LoVo (cell line): ENCODE measurements at regions not wholly inside any gene's neighbourhood (a gene's known extent, or its start where the extent isn't known, plus 50 kb on each side); places are given as distances from the start of the nearest gene placed in this dataset.
A peak's percentile ranks its signal among the peaks of the same experiment; 100 is the strongest.

ENCODE experiments used
- DNase-seq: peaks from one replicate; pipeline ENCODE4 v3.0.0-alpha.2; 2016; ENCODE audit warnings: low spot score

DNA sequence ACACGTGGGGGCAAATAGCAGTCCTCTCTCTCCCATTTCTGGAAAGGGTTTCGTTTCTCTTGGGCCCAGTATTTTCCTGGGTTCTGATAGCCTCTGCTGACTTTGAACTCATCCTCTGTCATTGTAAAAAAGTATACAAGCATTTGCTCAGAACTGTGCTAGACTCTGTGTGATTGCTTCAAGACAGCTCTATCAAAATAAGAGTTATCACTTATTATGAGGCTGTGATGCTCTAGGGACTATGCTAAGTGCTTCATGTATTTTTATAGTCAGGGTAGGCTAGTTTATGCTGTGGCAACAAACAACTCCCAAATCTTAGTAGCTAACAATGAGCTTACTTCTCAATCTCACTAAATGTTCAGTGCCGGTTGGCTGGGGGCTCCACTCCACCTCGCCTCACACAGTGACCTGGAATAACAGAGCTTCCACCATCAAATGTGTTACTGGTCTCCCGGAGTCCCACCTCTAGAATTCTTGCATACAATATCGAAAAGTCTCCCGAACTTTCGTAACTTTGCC, 110.8 kb upstream of the CDC42EP3 start:
- DNase-seq: no peak

DNA sequence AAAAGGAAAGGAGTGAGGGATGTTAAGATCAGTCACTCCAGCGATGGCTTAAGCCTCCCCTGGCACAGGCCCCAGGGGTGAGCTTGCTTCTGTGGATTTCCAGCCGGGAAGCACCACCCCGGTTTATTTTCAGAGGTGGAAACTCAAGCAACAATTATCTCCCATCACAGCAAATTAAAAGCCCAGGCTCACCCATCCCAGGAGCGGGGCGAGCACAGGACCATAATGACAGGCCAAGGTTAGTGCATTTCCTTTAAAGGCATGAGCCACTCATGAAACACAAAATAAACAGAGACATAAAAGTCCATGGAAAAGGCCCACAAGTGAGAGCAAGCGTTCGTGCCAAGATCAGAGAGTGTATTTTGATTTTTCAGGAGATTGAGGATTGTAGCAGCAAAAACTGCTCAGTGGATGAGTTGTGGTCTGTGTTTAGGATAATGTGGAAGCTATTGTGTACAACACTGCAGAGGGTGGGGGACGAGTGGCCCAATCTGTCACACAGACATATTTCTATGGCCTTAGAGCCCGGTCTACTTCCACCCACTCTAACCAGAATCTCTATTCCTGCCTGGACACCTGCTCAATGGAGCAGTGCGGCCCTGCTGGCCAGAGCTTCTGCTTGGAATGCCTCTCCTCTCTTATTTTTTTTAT, 111.4 kb upstream of the CDC42EP3 start:
- no peak for DNase-seq

DNA sequence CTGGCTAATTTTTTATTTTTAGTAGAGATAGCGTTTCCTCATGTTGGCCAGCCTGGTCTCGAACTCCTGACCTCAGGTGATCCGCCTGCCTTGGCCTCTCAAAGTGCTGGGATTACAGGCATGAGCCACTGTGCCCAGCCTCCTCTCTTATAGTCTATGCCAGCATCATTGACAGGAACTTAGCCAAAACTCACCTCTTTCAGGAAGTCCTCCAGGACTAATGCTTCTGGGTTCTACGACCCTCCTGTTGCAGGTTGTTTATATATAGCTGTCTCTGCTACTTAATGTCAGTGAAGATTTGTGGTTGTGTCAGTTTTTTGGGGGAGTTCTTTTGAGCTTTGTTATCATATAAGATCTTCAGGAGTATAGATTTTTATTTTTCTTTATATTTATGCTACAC, 112.1 kb upstream of the CDC42EP3 start:
- no peak for DNase-seq

GRCh38 chr2:37784071-37784758, 112.8 kb upstream of the CDC42EP3 start:
- no peak for DNase-seq

DNA sequence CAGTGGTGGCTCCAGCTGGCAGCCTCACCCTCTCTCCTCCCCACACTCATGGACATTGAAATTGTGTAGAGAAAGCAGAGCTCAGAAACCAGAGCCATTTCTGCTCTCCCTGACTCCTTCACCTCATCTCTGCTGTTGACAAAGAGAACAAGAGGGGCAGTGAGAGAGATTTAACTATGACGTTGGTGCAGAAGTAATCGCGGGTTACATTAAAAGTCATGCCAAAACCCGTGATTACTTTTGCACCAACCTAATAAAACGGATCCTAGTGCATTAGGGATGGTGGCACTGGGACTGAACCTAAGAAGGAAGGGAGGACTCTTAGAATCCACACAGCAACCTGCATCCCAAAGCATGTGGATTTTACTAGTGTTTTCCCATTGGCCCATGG, 113.3 kb upstream of the CDC42EP3 start:
- no peak for DNase-seq

DNA sequence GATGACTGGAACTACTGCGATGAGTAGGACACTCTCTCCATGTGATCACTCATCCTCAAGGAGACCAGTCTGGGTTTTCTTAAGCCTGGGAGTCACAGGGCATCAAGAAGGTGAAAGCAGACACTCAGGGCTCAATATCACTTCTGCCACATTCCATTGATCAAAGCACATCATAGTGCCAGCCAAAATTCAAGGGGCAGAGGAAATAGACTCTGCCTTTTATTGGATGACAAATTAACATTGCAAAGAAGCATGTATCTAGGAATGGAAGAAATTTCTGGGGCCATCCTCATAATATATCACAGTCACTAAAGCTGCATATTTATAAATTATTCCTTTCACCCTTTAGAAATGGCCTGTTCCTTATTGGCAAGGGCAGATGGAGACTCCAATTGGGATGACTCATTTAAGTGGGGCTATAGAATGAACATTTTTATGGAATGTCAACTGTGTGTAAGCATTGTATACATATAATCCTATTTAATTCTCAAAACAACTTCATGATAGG, 114.8 kb upstream of the CDC42EP3 start:
- no peak for DNase-seq

- peak; percentile 72 for DNase-seq
These were observed 115.4 kb upstream of the CDC42EP3 start for GRCh38 chr2:37786854-37787253.

DNA sequence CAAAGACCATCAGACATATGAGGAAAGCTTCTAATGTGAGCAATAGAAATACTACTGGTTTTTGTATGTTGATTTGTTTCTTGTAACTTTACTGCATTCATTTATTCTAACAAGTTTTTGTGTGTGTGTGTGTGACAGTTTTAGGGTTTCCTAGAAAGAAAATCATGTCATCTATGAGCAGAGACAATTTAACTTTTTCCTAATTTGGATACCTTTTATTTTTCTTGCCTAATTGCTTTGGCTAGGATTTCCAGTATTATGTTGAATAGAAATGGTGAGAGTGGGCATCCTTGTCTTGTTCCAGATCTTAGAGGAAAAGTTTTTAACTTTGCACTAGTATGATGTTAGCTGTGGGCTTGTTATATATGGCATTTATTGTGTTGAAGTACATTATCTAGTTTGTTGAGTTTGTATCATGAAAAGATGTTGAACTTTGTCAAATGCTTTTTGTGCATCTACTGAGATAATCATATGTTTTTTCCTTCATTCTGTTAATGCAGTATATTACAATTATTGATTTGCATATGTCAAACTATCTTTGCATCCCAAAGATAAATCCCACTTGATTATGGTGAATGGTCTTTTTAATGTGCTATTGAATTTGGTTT, 117.3 kb upstream of the CDC42EP3 start:
- DNase-seq: no peak

DNA sequence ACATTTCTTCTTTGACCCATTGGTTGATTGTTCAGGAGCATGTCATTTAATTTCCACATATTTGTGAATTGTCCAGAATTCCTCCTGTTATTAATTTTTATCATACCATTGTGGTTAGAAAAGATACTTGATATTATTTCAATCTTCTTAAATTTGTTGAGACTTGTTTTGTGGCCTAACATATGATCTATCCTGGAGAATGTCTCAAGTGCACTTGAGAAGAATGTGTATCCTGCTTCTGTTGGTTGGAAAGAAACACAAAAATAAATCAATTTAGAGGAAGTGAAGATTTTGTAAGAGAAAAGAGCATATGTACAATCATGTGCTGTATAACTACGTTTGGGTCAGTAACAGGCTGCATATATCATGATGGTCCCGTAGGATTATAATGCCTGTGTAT, 118.6 kb upstream of the CDC42EP3 start:
- no peak for DNase-seq

GRCh38 chr2:37790462-37790861, 119.0 kb upstream of the CDC42EP3 start:
- DNase-seq: no peak

GRCh38 chr2:37792366-37792765, 120.9 kb upstream of the CDC42EP3 start:
- no peak for DNase-seq

GRCh38 chr2:37793004-37793403, 121.6 kb upstream of the CDC42EP3 start:
- no peak for DNase-seq

GRCh38 chr2:37794717-37795116, 123.3 kb upstream of the CDC42EP3 start:
- DNase-seq: no peak

GRCh38 chr2:37795456-37795855, 124.0 kb upstream of the CDC42EP3 start:
- DNase-seq: no peak

DNA sequence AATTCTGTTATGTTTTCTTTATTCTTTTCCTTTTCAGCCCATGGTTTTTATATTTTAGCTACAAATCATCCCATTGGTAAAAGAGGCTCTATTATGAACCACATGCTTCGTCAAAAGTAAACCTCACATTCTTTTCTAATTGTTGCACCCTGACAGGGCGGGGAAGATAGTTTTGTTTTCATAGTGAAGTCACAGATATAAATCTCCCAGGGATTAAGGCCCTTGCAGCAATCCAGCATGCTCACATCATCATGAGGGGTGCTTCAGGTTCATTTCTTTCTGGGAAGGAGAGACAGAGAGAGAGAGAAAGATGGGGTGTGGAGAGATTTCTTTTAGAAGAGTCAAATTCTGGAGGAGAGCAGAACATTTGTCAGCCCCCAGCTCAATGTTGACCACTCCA, 124.5 kb upstream of the CDC42EP3 start:
- DNase-seq: peak; percentile 14

DNA sequence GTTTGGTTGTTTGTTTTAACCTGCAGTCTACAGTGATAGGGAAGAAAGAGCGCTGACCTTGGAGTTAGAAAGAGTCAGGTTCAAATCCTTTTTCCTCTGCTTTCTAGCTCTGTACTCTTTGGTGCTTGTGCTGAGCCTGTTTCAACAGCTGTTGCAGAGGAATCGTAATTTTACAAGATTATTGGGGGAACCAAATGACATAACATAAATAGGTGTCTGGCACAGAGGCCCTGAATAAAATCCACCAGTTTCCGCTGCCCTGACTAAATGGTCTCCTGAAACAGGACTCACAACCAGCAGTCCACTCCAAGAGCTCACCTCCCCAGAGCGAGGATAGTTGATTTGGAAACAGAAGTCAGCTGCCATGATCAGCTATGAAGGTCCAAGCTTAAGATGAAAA, 125.0 kb upstream of the CDC42EP3 start:
- DNase-seq: no peak

- DNase-seq: no peak
These were observed 125.6 kb upstream of the CDC42EP3 start for GRCh38 chr2:37797081-37797480.

GRCh38 chr2:37798315-37799005, 126.6 kb upstream of the RMDN2 start:
- no peak for DNase-seq

DNA sequence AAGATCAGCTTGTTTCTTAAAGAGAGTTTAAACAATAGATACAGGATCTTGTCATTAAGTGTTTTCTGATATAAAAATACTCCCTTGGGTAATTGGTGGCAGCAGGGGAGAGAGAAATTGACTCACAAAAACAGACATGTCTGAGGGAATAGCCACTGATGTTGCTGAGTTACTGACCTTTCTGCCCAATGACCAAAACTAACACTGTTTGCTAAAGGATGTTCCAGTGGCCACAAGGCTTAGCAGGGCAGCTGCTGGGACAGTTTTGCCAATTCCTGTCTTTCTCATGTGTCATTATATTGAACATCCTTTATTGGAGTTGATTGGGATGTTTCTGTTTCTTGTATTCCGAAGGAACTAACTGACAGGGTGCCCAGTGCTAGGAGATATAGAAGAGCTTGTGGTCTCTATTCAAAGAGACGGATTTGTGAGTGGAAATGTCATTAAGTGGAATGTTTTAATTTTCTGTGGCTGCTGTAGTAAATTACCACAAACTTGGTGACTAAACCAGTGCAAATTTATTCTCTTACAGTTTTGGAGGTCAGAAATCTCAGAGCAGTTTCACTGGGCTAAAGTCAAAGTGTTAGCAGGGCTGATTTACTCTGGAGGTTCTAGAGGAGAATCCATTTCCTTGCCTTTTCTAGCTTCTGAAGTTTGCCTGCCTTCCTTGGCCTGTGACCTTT, 124.8 kb upstream of the RMDN2 start:
- no peak for DNase-seq

DNA sequence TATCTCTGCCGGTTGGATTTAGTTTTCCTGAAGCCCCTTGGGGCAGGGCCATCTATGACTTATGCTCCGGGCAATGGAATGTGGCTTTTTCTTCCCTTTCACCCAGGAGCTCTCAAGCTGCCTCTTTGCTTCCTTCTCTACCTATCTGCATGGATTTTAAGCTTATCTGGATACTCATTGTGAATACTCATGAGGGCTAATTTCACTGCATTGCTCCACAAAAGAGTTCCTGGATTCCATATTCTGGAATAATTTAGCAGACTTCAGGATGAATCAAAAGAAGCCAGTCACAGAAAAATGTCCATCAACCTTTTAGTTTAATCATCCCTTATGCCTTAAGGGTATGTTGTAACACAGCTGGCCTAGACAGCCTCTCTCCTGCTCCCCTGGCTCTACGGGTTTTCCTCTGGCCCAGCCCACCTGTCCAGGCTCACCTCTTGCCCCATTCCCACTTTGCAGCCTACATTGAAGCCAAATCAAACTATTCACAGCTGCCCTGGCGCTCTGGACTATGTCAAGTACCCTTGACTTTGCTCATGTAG, 122.8 kb upstream of the RMDN2 start:
- DNase-seq: no peak

- peak; percentile 47 for DNase-seq
These were observed 122.1 kb upstream of the RMDN2 start for GRCh38 chr2:37802899-37803379.
